ENCODE measurements at regions not wholly inside any gene's neighbourhood (a gene's known extent, or its start where the extent isn't known, plus 50 kb on each side); places are given as distances from the start of the nearest gene placed in this dataset.

GRCh38 chr15:24877174-24877573, 77.6 kb upstream of the SNRPN start:
- Histone ChIP-seq H4K8ac (ENCODE audit: low read depth in 2 of 2, low read length in 2 of 2) (no peak overlapping the region), H2BK15ac (ENCODE audit: low read depth, low read length) (no peak overlapping the region), H3K9ac (ENCODE audit: low read depth, low read length) (no peak overlapping the region), H4K91ac (ENCODE audit: insufficient read depth, low read depth, low read length) (no peak overlapping the region), H3K23ac (ENCODE audit: low read depth, low read length) (no peak overlapping the region), H3K4me1 (ENCODE audit: control insufficient read depth, insufficient read depth, low read length) (no peaks in the 10 kb centered on the region), H3K56ac (ENCODE audit: extremely low read depth, insufficient read depth, low read length) (no peak overlapping the region), H3K36me3 (ENCODE audit: control insufficient read depth, insufficient read depth, low read length) (no peaks in the 10 kb centered on the region), H3K9me1 (ENCODE audit: insufficient read depth, low read length) (no peaks in the 10 kb centered on the region), H4K5ac (ENCODE audit: low read depth, low read length) (no peak overlapping the region), H2AFZ (replicated peaks; ENCODE audit: low read length, poor library complexity) (no peak overlapping the region), H3K9me3 (ENCODE audit: control insufficient read depth, insufficient read depth, low read length) (peaks cover 2% of the 10 kb centered on the region; the same call in 1 of the 2 replicates), H2AK5ac (ENCODE audit: low read depth, low read length) (no peak overlapping the region), H3K4ac (ENCODE audit: low read depth, low read length) (no peak overlapping the region), H3K27me3 (ENCODE audit: control insufficient read depth, insufficient read depth, low read length) (no peaks in the 10 kb centered on the region), H2BK20ac (ENCODE audit: low read depth, low read length) (no peak overlapping the region), H3K4me2 (ENCODE audit: low read depth, low read length) (no peak overlapping the region), H2AK9ac (replicated peaks; ENCODE audit: low read depth, low read length, poor library complexity) (no peak overlapping the region), H3K79me1 (ENCODE audit: low read depth in 1 of 2, low read length in 2 of 2) (no peaks in the 10 kb centered on the region), H3K27ac (ENCODE audit: insufficient read depth, low read length) (no peak overlapping the region), H3K18ac (ENCODE audit: low read depth, low read length) (no peak overlapping the region), H2BK5ac (ENCODE audit: low read depth, low read length, poor library complexity, severe bottlenecking) (no peak overlapping the region), H4K20me1 (ENCODE audit: insufficient read depth, low read length) (no peaks in the 10 kb centered on the region), H2BK120ac (ENCODE audit: low read depth, low read length) (no peak overlapping the region), H3K4me3 (ENCODE audit: insufficient read depth, low read depth, low read length) (no peak overlapping the region), H3K14ac (replicated peaks; ENCODE audit: low read depth, low read length) (no peak overlapping the region)
- TF ChIP-seq NFE2L2 (IDR thresholded peaks at IDR 0.05; ENCODE audit: low read depth, low read length) (no peak), RAD21 (IDR thresholded peaks at IDR 0.05; ENCODE audit: low read length) (no peak)
- TF ChIP-seq, protein P1, sequence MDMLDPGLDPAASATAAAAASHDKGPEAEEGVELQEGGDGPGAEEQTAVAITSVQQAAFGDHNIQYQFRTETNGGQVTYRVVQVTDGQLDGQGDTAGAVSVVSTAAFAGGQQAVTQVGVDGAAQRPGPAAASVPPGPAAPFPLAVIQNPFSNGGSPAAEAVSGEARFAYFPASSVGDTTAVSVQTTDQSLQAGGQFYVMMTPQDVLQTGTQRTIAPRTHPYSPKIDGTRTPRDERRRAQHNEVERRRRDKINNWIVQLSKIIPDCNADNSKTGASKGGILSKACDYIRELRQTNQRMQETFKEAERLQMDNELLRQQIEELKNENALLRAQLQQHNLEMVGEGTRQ (IDR thresholded peaks at IDR 0.05; ENCODE audit: low read depth, low read length): no peak
- TF ChIP-seq, protein P2, sequence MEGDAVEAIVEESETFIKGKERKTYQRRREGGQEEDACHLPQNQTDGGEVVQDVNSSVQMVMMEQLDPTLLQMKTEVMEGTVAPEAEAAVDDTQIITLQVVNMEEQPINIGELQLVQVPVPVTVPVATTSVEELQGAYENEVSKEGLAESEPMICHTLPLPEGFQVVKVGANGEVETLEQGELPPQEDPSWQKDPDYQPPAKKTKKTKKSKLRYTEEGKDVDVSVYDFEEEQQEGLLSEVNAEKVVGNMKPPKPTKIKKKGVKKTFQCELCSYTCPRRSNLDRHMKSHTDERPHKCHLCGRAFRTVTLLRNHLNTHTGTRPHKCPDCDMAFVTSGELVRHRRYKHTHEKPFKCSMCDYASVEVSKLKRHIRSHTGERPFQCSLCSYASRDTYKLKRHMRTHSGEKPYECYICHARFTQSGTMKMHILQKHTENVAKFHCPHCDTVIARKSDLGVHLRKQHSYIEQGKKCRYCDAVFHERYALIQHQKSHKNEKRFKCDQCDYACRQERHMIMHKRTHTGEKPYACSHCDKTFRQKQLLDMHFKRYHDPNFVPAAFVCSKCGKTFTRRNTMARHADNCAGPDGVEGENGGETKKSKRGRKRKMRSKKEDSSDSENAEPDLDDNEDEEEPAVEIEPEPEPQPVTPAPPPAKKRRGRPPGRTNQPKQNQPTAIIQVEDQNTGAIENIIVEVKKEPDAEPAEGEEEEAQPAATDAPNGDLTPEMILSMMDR (conservative IDR thresholded peaks at IDR 0.05; ENCODE audit: low read depth, low read length): no peak
- CTCF ChIA-PET: no interaction called here
- in situ Hi-C loops (cut with MboI; ENCODE audit: low sequenced_read_pairs) (no loop called here), intact Hi-C loops (cut with micrococcal nuclease) (no loop called here), dilution Hi-C loops (cut with HindIII; ENCODE audit: low sequenced_read_pairs, unreplicated experiment) (no loop called here)
- POLR2A ChIA-PET (ENCODE audit: unreplicated experiment): no interaction called here
- no peak for ATAC-seq (ENCODE audit: low read depth)
- no CpG with 5 or more reads among the region's 7 CpGs for WGBS, 2 experiments (ENCODE audit: extremely low coverage in 2 of 2, insufficient read length in 1 of 2)
- BruUV-seq (replicated peaks): no TSS peak
- DNase-seq: peak; percentile 21

All from IMR-90 (cell line).